Activated T-helper 2 cell treated with anti-CD3 and anti-CD28 coated beads, Interferon-gamma antibody, Interleukin-2, Interleukin-4, amounts not matched to agents 10 μg/mL and 5 μg/mL and 100 μg/mL, durations not matched to agents 14 hours and 24 hours and 36 hours (primary cell): ENCODE measurements at regions not wholly inside any gene's neighbourhood (a gene's known extent, or its start where the extent isn't known, plus 50 kb on each side); places are given as distances from the start of the nearest gene placed in this dataset.

Experiments
- DNase-seq: peaks from one replicate; pipeline ENCODE4 v3.0.0; 2021; ENCODE audit warnings: low spot score
- H3K27ac Mint-ChIP-seq: one replicate; pipeline ENCODE4 v1.8.0; 2021; ENCODE audit warnings: mixed read lengths
- H3K27me3 Mint-ChIP-seq: one replicate; pipeline ENCODE4 v1.8.0; 2021; ENCODE audit warnings: low read depth, mixed read lengths
- H3K36me3 Mint-ChIP-seq: one replicate; pipeline ENCODE4 v1.8.0; 2021; ENCODE audit warnings: low read depth, mixed read lengths
- H3K4me1 Mint-ChIP-seq: one replicate; pipeline ENCODE4 v1.8.0; 2021; ENCODE audit warnings: low read depth, mixed read lengths
- H3K4me3 Mint-ChIP-seq: one replicate; pipeline ENCODE4 v1.8.0; 2021; ENCODE audit warnings: low read depth, mild to moderate bottlenecking, moderate library complexity, mixed read lengths
- H3K9me3 Mint-ChIP-seq: one replicate; pipeline ENCODE4 v1.8.0; 2021; ENCODE audit warnings: mixed read lengths
- intact Hi-C: fragments of 100-400 bp; cut with micrococcal nuclease; formaldehyde crosslinking; loops from one replicate; pipeline ENCODE4 v1.15.1; 2023

DNA sequence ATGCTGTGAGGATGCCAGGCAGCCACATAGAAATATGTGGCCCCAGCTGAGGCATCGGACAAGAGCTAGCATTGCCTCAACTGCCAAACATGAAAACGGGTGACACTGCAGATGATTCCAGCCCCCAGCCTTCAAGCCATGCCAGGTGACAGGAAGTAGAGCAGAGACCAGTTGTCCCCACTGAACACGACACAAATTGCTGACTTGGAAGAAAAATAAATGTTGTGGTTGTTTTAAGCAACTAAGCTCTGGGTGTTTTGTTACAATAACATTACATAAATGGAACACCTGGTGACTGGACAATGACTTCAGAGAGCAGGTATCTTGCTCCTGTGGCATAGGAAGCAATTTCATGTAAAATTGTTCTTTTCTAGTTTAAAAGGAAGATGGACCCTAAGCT, 154.2 kb downstream of the KIF4B start:
- Mint-ChIP-seq H3K9me3 (peaks cover 4% of the 10 kb centered on the region), H3K27me3 (no peaks in the 10 kb centered on the region), H3K36me3 (no peaks in the 10 kb centered on the region), H3K27ac (no peak overlapping the region), H3K4me1 (no peaks in the 10 kb centered on the region), H3K4me3 (no peak overlapping the region)
- intact Hi-C loops: no loop called here
- no peak for DNase-seq

GRCh38 chr5:155181542-155181941, 168.0 kb downstream of the KIF4B start:
- Mint-ChIP-seq H3K36me3 (no peaks in the 10 kb centered on the region), H3K4me3 (no peak overlapping the region), H3K9me3 (no peaks in the 10 kb centered on the region), H3K4me1 (no peaks in the 10 kb centered on the region), H3K27me3 (no peaks in the 10 kb centered on the region), H3K27ac (no peak overlapping the region)
- no peak for DNase-seq
- intact Hi-C loops: no loop called here

GRCh38 chr5:155189476-155189875, 175.9 kb downstream of the KIF4B start:
- Mint-ChIP-seq H3K4me3 (no peak overlapping the region), H3K27ac (no peak overlapping the region), H3K4me1 (no peaks in the 10 kb centered on the region), H3K36me3 (no peaks in the 10 kb centered on the region), H3K27me3 (no peaks in the 10 kb centered on the region), H3K9me3 (no peaks in the 10 kb centered on the region)
- DNase-seq: no peak
- intact Hi-C loops: no loop called here

DNA sequence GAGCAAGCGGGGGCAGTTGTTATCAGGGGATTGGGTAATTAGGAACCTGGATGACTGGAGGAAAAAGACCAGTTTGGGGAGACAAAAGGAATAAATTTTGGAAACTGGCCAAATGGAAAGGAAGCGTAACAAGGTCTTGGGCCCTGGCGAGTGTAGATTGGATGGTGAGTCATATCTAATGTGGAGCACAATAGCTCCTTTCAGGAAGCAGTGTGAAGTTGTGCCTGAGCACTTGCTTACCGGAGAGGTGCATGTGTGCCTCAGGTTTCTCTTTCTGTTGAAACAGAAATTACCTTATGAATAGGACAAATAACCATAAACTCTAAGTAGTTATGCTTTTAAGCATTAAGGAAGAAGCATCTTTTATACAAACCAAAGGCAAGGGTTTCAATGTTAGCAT, 176.4 kb downstream of the KIF4B start:
- DNase-seq: no peak
- H3K36me3 Mint-ChIP-seq: no peaks in the 10 kb centered on the region
- no peak overlapping the region for H3K27ac Mint-ChIP-seq
- H3K4me3 Mint-ChIP-seq: no peak overlapping the region
- H3K27me3 Mint-ChIP-seq: no peaks in the 10 kb centered on the region
- no peaks in the 10 kb centered on the region for H3K9me3 Mint-ChIP-seq
- no peaks in the 10 kb centered on the region for H3K4me1 Mint-ChIP-seq
- intact Hi-C loops: no loop called here

DNA sequence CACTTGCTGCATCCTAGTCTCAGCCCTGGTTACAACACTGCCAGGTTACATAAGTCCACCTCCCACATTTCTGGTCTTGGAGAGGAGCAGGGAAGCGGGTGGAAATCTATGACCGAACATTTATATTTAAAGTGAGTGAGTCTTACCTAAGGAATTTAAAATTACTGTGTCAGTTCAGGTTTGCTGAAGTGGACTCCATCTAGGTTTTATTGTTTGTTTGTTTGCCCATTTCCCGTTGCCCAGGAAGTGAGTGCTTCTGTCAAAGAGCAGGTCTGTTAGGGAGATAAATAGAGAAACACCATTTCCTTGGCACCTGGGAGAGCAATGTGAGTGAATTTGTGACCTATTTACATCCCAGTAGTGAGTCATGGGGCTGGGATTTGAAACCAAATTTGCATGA, 179.5 kb downstream of the KIF4B start:
- Mint-ChIP-seq H3K27ac (no peak overlapping the region), H3K36me3 (no peaks in the 10 kb centered on the region), H3K4me1 (no peaks in the 10 kb centered on the region), H3K27me3 (no peaks in the 10 kb centered on the region), H3K9me3 (no peaks in the 10 kb centered on the region), H3K4me3 (no peak overlapping the region)
- DNase-seq: no peak
- intact Hi-C loops: no loop called here

DNA sequence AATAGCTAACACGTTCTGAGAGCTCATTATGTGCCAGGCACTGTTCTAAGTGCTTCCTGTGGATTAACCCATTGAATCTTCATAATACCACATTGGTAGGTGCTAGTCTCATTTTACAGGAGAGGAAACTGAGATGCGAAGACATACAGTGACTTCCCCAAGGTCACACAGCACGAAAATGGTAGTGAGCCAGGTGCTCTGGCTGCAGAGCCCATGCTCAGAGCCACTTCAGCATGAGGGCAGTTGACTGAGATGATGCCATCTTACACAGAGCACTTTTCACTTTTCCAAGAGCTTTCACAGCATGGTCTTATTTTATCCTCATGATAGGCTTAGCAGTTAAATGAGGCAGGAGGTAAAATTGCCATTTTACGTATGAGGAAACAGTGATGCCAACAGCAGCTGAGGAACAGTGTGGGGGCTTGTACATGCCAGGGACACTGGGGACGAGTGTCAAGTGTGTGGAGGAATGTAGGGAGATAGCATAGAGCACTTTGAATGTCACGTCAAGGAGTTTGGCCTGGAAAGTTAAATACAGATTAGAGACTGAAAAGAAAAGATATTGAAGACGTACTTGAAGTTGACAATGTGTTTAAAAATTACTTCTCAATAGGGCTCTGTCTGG, 180.0 kb downstream of the KIF4B start:
- no peaks in the 10 kb centered on the region for H3K36me3 Mint-ChIP-seq
- no peak overlapping the region for H3K27ac Mint-ChIP-seq
- no peak for DNase-seq
- peaks cover 1% of the 10 kb centered on the region for H3K9me3 Mint-ChIP-seq
- H3K4me3 Mint-ChIP-seq: no peak overlapping the region
- H3K4me1 Mint-ChIP-seq: no peaks in the 10 kb centered on the region
- H3K27me3 Mint-ChIP-seq: no peaks in the 10 kb centered on the region
- intact Hi-C loops: no loop called here

DNA sequence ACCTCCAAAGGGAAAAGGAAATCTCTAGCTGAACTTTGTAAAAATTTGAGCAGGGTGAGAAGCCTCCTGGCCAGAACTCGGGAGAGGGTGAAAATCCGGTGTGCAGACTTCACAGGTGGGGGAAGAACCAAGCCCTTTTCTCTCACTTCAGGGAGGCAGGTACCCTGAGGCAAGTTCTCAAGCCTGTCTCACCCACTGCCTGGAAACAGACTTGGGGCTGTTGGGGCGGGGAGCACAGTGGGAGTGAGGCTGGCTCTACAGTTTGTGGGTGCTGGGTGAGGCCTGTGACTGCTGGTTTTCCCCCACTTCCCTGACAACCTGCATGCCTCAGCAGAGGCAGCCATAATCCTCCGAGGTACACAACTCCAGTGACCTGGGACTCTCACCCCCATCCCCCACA, 187.1 kb downstream of the KIF4B start:
- DNase-seq: no peak
- H3K4me1 Mint-ChIP-seq: no peaks in the 10 kb centered on the region
- H3K9me3 Mint-ChIP-seq: peaks cover 16% of the 10 kb centered on the region
- H3K36me3 Mint-ChIP-seq: no peaks in the 10 kb centered on the region
- no peaks in the 10 kb centered on the region for H3K27me3 Mint-ChIP-seq
- no peak overlapping the region for H3K27ac Mint-ChIP-seq
- intact Hi-C loops: no loop called here
- no peak overlapping the region for H3K4me3 Mint-ChIP-seq

- Mint-ChIP-seq H3K4me1 (no peaks in the 10 kb centered on the region), H3K36me3 (no peaks in the 10 kb centered on the region), H3K27ac (no peak overlapping the region), H3K27me3 (no peaks in the 10 kb centered on the region), H3K4me3 (no peak overlapping the region), H3K9me3 (no peaks in the 10 kb centered on the region)
- no peak for DNase-seq
- intact Hi-C loops: no loop called here
Observed at GRCh38 chr5:155211764-155212163, 198.2 kb downstream of the KIF4B start.

DNA sequence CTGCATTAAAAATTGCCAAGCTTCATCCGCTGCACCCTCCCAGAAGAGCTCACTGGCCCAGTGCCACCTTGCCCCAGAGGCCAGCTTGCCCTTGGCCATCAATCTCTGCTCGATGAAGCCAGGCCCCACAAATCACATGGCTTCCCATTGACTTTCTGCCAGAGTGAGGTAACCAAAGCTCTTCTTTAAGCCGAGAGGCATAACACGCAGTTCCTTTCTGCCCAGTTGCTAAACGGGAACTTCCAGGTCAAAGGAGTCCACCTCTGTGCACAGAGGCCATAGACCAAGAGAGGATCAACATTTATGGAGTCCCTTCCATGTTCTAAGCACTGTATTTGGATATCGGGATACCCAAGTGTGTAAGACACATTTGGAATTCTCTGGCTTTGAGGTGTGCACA, 208.8 kb downstream of the KIF4B start:
- no peak overlapping the region for H3K27ac Mint-ChIP-seq
- H3K9me3 Mint-ChIP-seq: peaks cover 4% of the 10 kb centered on the region
- no peaks in the 10 kb centered on the region for H3K36me3 Mint-ChIP-seq
- H3K4me1 Mint-ChIP-seq: no peaks in the 10 kb centered on the region
- DNase-seq: no peak
- no peak overlapping the region for H3K4me3 Mint-ChIP-seq
- intact Hi-C loops: no loop called here
- H3K27me3 Mint-ChIP-seq: no peaks in the 10 kb centered on the region

DNA sequence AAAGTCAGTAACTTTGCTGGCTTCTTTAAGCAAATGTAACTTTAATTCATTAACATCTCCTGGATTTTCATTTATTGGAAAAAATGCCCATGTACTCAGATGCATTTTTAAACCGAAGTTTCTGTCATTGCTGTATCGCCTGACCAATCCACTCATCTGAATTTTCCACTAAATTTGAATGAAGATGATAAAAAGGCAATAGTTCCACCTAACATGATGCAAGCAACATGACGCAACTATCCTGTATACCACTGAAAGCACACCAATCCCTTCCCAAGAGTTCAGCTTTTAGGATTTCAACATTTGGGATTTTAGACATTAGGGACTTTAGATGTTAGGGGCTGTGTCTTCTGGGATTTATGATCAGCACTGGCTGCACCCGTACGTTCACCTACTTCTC, 215.6 kb downstream of the KIF4B start:
- Mint-ChIP-seq H3K36me3 (no peaks in the 10 kb centered on the region), H3K27ac (no peak overlapping the region), H3K4me3 (no peak overlapping the region), H3K27me3 (no peaks in the 10 kb centered on the region), H3K4me1 (no peaks in the 10 kb centered on the region), H3K9me3 (peaks cover 4% of the 10 kb centered on the region)
- intact Hi-C loops: no loop called here
- DNase-seq: no peak

- intact Hi-C loops: no loop called here
- H3K36me3 Mint-ChIP-seq: no peaks in the 10 kb centered on the region
- no peaks in the 10 kb centered on the region for H3K27me3 Mint-ChIP-seq
Observed at GRCh38 chr5:155239803-155240202, 226.2 kb downstream of the KIF4B start.

GRCh38 chr5:155250596-155250995, 237.0 kb downstream of the KIF4B start:
- intact Hi-C loops: no loop called here
- Mint-ChIP-seq H3K27me3 (no peaks in the 10 kb centered on the region), H3K9me3 (no peaks in the 10 kb centered on the region), H3K4me1 (no peaks in the 10 kb centered on the region), H3K36me3 (no peaks in the 10 kb centered on the region), H3K27ac (no peak overlapping the region), H3K4me3 (no peak overlapping the region)
- DNase-seq: no peak

More at GRCh38 chr5:155239803-155240202, 226.2 kb downstream of the KIF4B start:
- DNase-seq: no peak
- Mint-ChIP-seq H3K9me3 (peaks cover 13% of the 10 kb centered on the region), H3K27ac (no peak overlapping the region), H3K4me3 (no peak overlapping the region), H3K4me1 (no peaks in the 10 kb centered on the region)

DNA sequence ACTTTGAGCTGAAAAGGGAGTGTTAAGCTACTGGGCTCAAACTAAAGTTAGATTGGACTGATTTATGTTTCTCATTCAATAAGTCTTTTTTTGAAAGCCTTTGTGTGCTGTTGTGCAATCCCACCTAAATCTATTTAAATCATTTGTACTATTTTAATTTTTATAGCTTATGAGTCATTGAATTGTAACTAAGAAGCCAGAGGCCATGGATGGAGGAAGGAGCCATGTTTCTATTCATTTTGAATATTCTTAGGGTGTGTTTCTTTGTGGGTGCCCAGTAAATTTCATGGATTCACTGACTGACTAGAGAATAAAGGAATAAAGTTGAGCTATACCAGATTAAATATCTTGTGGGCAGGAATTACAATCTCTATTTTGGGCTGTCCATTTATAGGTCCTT, 238.5 kb downstream of the KIF4B start:
- intact Hi-C loops: no loop called here
- Mint-ChIP-seq H3K4me1 (no peaks in the 10 kb centered on the region), H3K27me3 (no peaks in the 10 kb centered on the region), H3K9me3 (no peaks in the 10 kb centered on the region), H3K27ac (no peak overlapping the region), H3K36me3 (no peaks in the 10 kb centered on the region), H3K4me3 (no peak overlapping the region)
- no peak for DNase-seq

- Mint-ChIP-seq H3K4me1 (no peaks in the 10 kb centered on the region), H3K27ac (no peak overlapping the region), H3K36me3 (no peaks in the 10 kb centered on the region), H3K27me3 (no peaks in the 10 kb centered on the region), H3K4me3 (no peak overlapping the region), H3K9me3 (no peaks in the 10 kb centered on the region)
- DNase-seq: no peak
- intact Hi-C loops: no loop called here
Observed at GRCh38 chr5:155252717-155253116, 239.2 kb downstream of the KIF4B start.
